HepG2 (cell line): ENCODE measurements at regions not wholly inside any gene's neighbourhood (a gene's known extent, or its start where the extent isn't known, plus 50 kb on each side); places are given as distances from the start of the nearest gene placed in this dataset.

Source experiments
- ATAC-seq: fragments of 200-7000 bp; cut with Tn5 transposase; 3 replicates; pipeline ENCODE4 v1.9.1; 2020; ENCODE audit warnings: mild to moderate bottlenecking, moderate library complexity
- BruUV-seq: library from RNA; stranded (reverse); fragments of 400-500 nt; replicated peaks from 2 replicates; lab custom pipeline; 2021; lab: Mats Ljungman, UMichigan
- CTCF ChIA-PET: fragments of 300-600 bp; formaldehyde crosslinking; extraction: SDS; loops from one replicate; lab custom pipeline; 2021; ENCODE audit warnings: low total read pairs, inconsistent platforms, low intra/inter-chr PET ratio; lab: Yijun Ruan, JAX
- POLR2A ChIA-PET: fragments of 350-600 bp; sonication (Branson Sonifier 250); formaldehyde crosslinking; loops from one replicate; lab custom pipeline; 2020; ENCODE audit warnings: antibody characterized with exemption, inconsistent platforms; lab: Yijun Ruan, JAX
- DNase-seq: peaks from one replicate; pipeline ENCODE4 v3.0.0-alpha.2; 2015; ENCODE audit warnings: low spot score
- FAIRE-seq: peaks from 3 replicates; lab custom pipeline; 2011; peaks lifted over from hg19 to GRCh38; lab: Jason Lieb, UNC
- H2AFZ ChIP-seq: one replicate; pipeline ENCODE4 v1.6.1; 2011; ENCODE audit warnings: low read length, inconsistent platforms
- H3K27ac ChIP-seq: fragments of 300-600 bp; 3 replicates; pipeline ENCODE4 v1.8.0; 2011; ENCODE audit warnings: mixed run types, mild to moderate bottlenecking, mixed read lengths, low read length, inconsistent platforms; ENCODE audit not compliant: insufficient read depth; ENCODE audit errors: extremely low read length
- H3K27me3 ChIP-seq, 2 experiments: fragments of 200-600 bp in 1 of 2; 2 replicates in 1 of 2; 3 replicates in 1 of 2; pipeline versions ENCODE4 v1.6.0 to v1.8.0; 2011; ENCODE audit warnings: low read length in 2 of 2, mild to moderate bottlenecking in 2 of 2, moderate library complexity in 2 of 2, inconsistent platforms in 1 of 2; ENCODE audit not compliant: insufficient read depth in 2 of 2, control insufficient read depth in 1 of 2
- H3K36me3 ChIP-seq, 2 experiments: fragments of 200-600 bp in 1 of 2; replicated peaks in 1 of 2; 2 replicates in 1 of 2; 3 replicates in 1 of 2; pipeline versions ENCODE4 v1.5.1 to v1.8.0; 2011; ENCODE audit warnings: low read length in 2 of 2, inconsistent platforms in 1 of 2; ENCODE audit not compliant: insufficient read depth in 2 of 2, control insufficient read depth in 1 of 2
- H3K4me1 ChIP-seq: 2 replicates; pipeline ENCODE4 v1.5.1; 2012; ENCODE audit warnings: low read length, inconsistent platforms; ENCODE audit not compliant: insufficient read depth
- H3K4me2 ChIP-seq: 2 replicates; pipeline ENCODE4 v1.6.0; 2011; ENCODE audit warnings: low read depth, low read length, inconsistent platforms
- H3K4me3 ChIP-seq, 3 experiments: fragments of 200-600 bp in 1 of 3; sonication (generic), shearing (Covaris generic) in 1 of 3; replicated peaks in 1 of 3; 2 replicates each; pipeline ENCODE4 v1.5.1; 2011 to 2016; ENCODE audit warnings: low read length in 3 of 3, inconsistent platforms in 2 of 3, low read depth in 2 of 3, mild to moderate bottlenecking in 2 of 3, control low read depth in 1 of 3, mixed read lengths in 1 of 3; ENCODE audit not compliant: insufficient read depth in 1 of 3
- H3K79me2 ChIP-seq: one replicate; pipeline ENCODE4 v1.6.1; 2011; ENCODE audit warnings: low read length, inconsistent platforms; ENCODE audit not compliant: insufficient read depth
- H3K9ac ChIP-seq: 2 replicates; pipeline ENCODE4 v1.6.0; 2011; ENCODE audit warnings: mild to moderate bottlenecking, low read depth, low read length, inconsistent platforms; ENCODE audit not compliant: insufficient read depth
- H3K9me3 ChIP-seq: 2 replicates; pipeline ENCODE4 v1.5.1; 2012; ENCODE audit warnings: mild to moderate bottlenecking, low read length
- H4K20me1 ChIP-seq: 2 replicates; pipeline ENCODE4 v1.6.0; 2011; ENCODE audit warnings: inconsistent platforms, mild to moderate bottlenecking, low read length, moderate library complexity; ENCODE audit not compliant: insufficient read depth
- GTF2F1 ChIP-seq: fragments of 150-350 bp; IDR thresholded peaks from 2 replicates; pipeline ENCODE4 v1.6.1; 2014; ENCODE audit warnings: low read length
- MAFK ChIP-seq, 2 experiments: IDR thresholded peaks in 1 of 2; conservative IDR thresholded peaks in 1 of 2; 2 replicates each; pipeline ENCODE4 v1.6.1; 2011; ENCODE audit warnings: improper control_type of control experiment in 2 of 2, low read length in 2 of 2
- SIX4 ChIP-seq: sonication (generic); formaldehyde crosslinking; IDR thresholded peaks from 2 replicates; pipeline ENCODE4 v1.4.0; 2020; ENCODE audit warnings: missing genetic modification reagents
- STAG1 ChIP-seq: sonication (generic); formaldehyde crosslinking; IDR thresholded peaks from 2 replicates; pipeline ENCODE4 v1.4.0; 2020; ENCODE audit warnings: missing genetic modification reagents
- STAT5B ChIP-seq: sonication (generic); formaldehyde crosslinking; IDR thresholded peaks from 2 replicates; pipeline ENCODE4 v1.4.0; 2020; ENCODE audit warnings: missing genetic modification reagents
- TERF1 ChIP-seq: sonication (generic); formaldehyde crosslinking; IDR thresholded peaks from 2 replicates; pipeline ENCODE4 v1.8.0; 2022; ENCODE audit warnings: mild to moderate bottlenecking, missing genetic modification reagents, moderate library complexity
- ZBTB20 ChIP-seq: sonication (generic); formaldehyde crosslinking; IDR thresholded peaks from 2 replicates; pipeline ENCODE4 v1.8.1; 2023; ENCODE audit warnings: missing genetic modification reagents, low read depth, mild to moderate bottlenecking, borderline replicate concordance
- ZFP36 ChIP-seq: fragments of 150-350 bp; IDR thresholded peaks from 2 replicates; pipeline ENCODE4 v1.6.1; 2018; ENCODE audit warnings: borderline replicate concordance, low read length, low read depth; ENCODE audit not compliant: partially characterized antibody
- ZNF562 ChIP-seq: sonication (generic); formaldehyde crosslinking; IDR thresholded peaks from 2 replicates; pipeline ENCODE4 v1.8.0; 2022; ENCODE audit warnings: missing genetic modification reagents, borderline replicate concordance
- ZNF629 ChIP-seq: sonication (generic); formaldehyde crosslinking; conservative IDR thresholded peaks from 2 replicates; pipeline ENCODE4 v1.5.0; 2020; ENCODE audit warnings: missing genetic modification reagents
- WGBS: methylation state at CpG from one replicate; pipeline ENCODE4 v1.1.6; 2017; ENCODE audit warnings: low lambda C conversion rate; 5-methylcytosine and 5-hydroxymethylcytosine counted together
- in situ Hi-C: cut with HindIII; loops from 2 replicates; pipeline ENCODE4 v1.10.0; 2017; ENCODE audit warnings: low pct_unique_long_range_greater_than_20kb; ENCODE audit not compliant: extremely low pct_ligation_motif_present
- intact Hi-C: fragments of 100-400 bp; cut with micrococcal nuclease; formaldehyde crosslinking; loops from one replicate; pipeline ENCODE4 v1.10.0; 2022; ENCODE audit not compliant: unreplicated experiment

DNA sequence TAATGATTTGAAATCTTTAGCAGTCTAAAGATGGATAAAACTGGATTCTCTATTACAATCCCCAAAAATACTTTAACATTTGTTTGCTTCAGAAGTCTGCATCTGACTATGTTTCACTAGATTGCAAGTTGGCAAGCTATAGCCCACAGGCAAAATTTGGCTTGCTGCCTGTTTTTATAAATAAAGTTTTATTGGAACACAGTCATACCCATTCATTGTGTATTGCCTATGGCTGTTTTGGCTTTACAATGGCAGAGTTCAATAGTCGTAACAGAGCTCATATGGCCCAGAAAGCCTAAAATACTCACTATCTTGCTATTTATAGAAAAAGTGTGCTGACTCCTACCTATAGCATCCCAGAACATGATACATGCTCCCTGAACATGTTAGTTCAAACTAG, 89.0 kb upstream of the GPR141 start:
- Histone ChIP-seq H3K27me3 (no peaks in the 10 kb centered on the region), H4K20me1 (no peaks in the 10 kb centered on the region), H3K36me3 (no peaks in the 10 kb centered on the region), H3K79me2 (no peaks in the 10 kb centered on the region), H3K9ac (no peak overlapping the region), H3K4me3 (no peak overlapping the region), H3K9me3 (peaks cover 15% of the 10 kb centered on the region; the same call in 1 of the 2 replicates), H2AFZ (no peak overlapping the region), H3K27ac (no peak overlapping the region), H3K4me2 (no peak overlapping the region), H3K4me1 (no peaks in the 10 kb centered on the region)
- POLR2A ChIA-PET: no interaction called here
- intact Hi-C loops: no loop called here
- no TSS peak for BruUV-seq
- in situ Hi-C loops: no loop called here
- TF ChIP-seq TERF1 (CRISPR knock-in tag) (no peak), STAT5B (CRISPR knock-in tag) (no peak), ZFP36 (no peak), MAFK (conservative IDR thresholded peaks at IDR 0.05 in 1 of 2, IDR thresholded peaks at IDR 0.05 in 1 of 2; ENCODE audit: low read length in 2 of 2) (no peak), STAG1 (CRISPR knock-in tag) (no peak), SIX4 (CRISPR knock-in tag) (no peak), GTF2F1 (no peak), ZBTB20 (CRISPR knock-in tag) (no peak)
- CTCF ChIA-PET: no interaction called here
- no peak for ATAC-seq
- FAIRE-seq: no peak
- 4% methylated on average over 1 of the region's 1 CpG for WGBS
- DNase-seq: no peak

DNA sequence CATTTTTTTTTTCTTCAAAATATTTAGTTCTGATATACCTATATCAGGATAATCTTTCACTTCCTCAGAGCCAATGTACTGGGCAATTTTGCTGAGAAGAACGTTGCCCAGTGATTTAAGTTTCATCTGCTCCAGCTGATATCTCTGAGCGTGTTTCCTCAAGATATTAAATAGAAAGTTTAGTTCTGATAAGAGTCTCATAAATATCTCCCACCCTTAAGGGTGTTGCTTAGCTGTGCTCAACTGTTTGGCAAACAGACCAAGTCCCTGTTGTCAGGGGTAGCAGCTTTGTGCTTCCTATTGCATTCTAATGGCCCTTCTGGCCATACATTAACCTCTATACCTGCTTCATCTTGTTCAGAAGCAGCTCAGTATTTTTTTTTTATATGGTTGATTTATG, 84.7 kb upstream of the GPR141 start:
- Histone ChIP-seq H4K20me1 (no peaks in the 10 kb centered on the region), H3K27me3 (no peaks in the 10 kb centered on the region), H3K4me3 (no peak overlapping the region), H2AFZ (no peak overlapping the region), H3K9ac (no peak overlapping the region), H3K27ac (no peak overlapping the region), H3K4me2 (no peak overlapping the region), H3K79me2 (no peaks in the 10 kb centered on the region), H3K4me1 (no peaks in the 10 kb centered on the region), H3K36me3 (no peaks in the 10 kb centered on the region), H3K9me3 (peaks cover 7% of the 10 kb centered on the region; the same call in 1 of the 2 replicates)
- BruUV-seq: no TSS peak
- FAIRE-seq (no peak), DNase-seq (no peak), ATAC-seq (no peak)
- POLR2A ChIA-PET: no interaction called here
- CTCF ChIA-PET: no interaction called here
- 0% methylated on average over 2 of the region's 2 CpGs for WGBS
- in situ Hi-C loops: no loop called here
- intact Hi-C loops: no loop called here
- TF ChIP-seq ZNF562 (CRISPR knock-in tag) (no peak), ZNF629 (CRISPR knock-in tag) (no peak)
